GM10248 (cell line): ENCODE measurements at regions not wholly inside any gene's neighbourhood (a gene's known extent, or its start where the extent isn't known, plus 50 kb on each side); places are given as distances from the start of the nearest gene placed in this dataset.

ENCODE experiments used
- CTCF ChIA-PET: fragments of 300-600 bp; sonication (Branson Sonifier 250); formaldehyde crosslinking; extraction: SDS; loops from one replicate; lab custom pipeline; 2021; ENCODE audit warnings: antibody characterized with exemption; lab: Yijun Ruan, JAX
- POLR2A ChIA-PET: fragments of 350-650 bp; sonication (Branson Sonifier 250); formaldehyde crosslinking; extraction: SDS; loops from one replicate; lab custom pipeline; 2020; ENCODE audit warnings: antibody characterized with exemption; lab: Yijun Ruan, JAX
- DNase-seq: peaks from one replicate; pipeline ENCODE4 v3.0.0; 2012; ENCODE audit errors: extremely low spot score
- TF ChIP-seq, protein P1 (sequence below): IDR thresholded peaks from 2 replicates; pipeline ENCODE4 v1.5.1; 2012; ENCODE audit warnings: mild to moderate bottlenecking, low read depth; ENCODE audit errors: extremely low read depth, missing control alignments, control extremely low read depth

DNA sequence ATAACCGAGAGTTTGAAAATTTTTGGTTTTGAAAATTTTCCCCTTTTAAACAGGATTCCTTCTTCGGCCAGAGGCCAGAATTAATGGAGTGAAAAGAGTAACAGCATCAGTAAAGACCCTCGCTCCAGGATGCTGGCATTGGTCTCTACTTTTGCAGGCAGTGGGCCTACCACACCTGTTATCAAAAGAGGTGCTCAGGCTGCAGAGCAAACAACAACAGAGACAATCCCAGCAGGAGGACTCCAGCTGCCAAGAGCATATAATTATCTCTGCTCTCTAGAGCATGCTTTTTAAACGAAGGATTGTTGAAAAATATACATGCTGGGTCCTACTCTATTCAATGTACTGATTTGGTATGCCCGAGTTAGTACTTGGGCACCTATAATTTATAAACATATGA lies 1048.5 kb downstream of the PLA2G4A start:
- ChIA-PET POLR2A (no interaction called here), CTCF (no interaction called here)
- DNase-seq = no peak
- TF ChIP-seq, protein P1, sequence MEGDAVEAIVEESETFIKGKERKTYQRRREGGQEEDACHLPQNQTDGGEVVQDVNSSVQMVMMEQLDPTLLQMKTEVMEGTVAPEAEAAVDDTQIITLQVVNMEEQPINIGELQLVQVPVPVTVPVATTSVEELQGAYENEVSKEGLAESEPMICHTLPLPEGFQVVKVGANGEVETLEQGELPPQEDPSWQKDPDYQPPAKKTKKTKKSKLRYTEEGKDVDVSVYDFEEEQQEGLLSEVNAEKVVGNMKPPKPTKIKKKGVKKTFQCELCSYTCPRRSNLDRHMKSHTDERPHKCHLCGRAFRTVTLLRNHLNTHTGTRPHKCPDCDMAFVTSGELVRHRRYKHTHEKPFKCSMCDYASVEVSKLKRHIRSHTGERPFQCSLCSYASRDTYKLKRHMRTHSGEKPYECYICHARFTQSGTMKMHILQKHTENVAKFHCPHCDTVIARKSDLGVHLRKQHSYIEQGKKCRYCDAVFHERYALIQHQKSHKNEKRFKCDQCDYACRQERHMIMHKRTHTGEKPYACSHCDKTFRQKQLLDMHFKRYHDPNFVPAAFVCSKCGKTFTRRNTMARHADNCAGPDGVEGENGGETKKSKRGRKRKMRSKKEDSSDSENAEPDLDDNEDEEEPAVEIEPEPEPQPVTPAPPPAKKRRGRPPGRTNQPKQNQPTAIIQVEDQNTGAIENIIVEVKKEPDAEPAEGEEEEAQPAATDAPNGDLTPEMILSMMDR = no peak

DNA sequence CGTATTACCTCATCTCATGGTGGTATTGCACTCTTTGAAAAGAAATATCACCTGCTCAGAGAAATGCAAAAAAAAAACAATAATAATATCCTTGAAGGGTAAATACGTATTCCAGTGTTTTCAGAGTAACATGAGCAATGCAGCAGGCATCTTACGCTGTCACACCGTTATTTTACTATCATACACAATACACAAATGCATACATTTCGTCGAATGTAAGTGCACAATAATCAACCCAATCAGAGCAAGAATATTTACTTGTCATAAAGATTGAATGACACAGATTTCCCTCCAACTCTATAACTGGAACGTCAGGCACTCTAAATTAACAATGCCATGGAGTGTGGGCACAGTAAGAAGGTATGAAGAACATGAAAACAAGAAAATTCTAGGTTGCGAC lies 1050.1 kb downstream of the PLA2G4A start:
- ChIA-PET POLR2A (no interaction called here), CTCF (no interaction called here)
- TF ChIP-seq, protein P1 = no peak
- no peak for DNase-seq

DNA sequence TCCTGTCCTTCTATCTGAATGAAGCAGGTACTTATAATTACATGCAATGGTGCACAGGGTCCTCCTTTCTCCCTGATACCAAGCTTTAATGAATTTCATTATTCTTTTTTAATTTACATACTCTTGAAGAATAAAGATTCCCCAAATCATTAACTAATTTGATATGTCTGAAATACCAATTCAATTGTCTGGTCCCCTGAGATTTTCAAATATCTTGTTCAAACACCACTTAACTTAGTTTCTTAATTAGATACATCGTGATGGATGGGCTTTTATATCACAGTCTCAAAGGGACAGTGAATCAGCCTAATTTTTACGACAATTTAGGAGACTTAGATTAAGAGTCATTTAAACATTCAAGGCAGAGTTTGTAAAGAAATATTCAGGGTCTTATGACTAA lies 1054.6 kb downstream of the PLA2G4A start:
- no peak for DNase-seq
- TF ChIP-seq, protein P1 = no peak
- POLR2A ChIA-PET = no interaction called here
- CTCF ChIA-PET = no interaction called here

DNA sequence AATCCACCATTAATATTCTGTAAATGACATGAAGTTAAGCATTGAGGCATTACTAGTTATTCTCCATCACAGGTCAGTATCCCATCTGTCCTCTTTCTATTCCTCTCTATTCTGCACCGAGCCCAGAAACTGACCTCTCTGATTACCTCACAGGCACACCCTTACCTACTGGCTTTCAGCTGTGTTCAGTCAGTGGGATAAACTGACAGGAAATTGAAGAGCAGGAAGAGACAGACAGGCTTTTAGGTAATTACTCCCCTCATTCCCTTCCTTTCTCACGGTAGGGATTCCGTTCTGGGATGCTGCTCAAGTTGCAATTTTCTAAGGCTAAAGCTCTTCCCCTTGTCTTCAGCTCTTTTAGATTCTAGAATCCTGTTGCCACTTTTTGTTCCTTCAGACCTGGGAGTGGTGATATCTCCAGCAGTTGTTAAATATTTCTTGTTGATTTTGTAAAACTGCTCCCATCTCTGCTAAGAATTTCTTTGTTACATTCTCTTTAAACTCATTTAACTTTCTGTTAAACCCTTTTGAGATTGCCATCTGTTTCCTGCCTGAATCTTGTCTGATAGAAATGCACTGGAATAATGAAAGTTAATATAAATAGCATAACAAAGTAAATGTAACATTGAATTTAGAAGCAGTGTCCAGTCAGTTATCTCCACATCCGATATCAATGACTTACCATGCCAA lies 1063.4 kb downstream of the PLA2G4A start:
- ChIA-PET POLR2A (no interaction called here), CTCF (interaction anchor here (1.5 kb wide), 1 partner anchor 12 kb away, joined by 4 read pairs; no protein-coding TSS in a partner anchor)
- no peak for DNase-seq
- TF ChIP-seq, protein P1 = no peak

DNA sequence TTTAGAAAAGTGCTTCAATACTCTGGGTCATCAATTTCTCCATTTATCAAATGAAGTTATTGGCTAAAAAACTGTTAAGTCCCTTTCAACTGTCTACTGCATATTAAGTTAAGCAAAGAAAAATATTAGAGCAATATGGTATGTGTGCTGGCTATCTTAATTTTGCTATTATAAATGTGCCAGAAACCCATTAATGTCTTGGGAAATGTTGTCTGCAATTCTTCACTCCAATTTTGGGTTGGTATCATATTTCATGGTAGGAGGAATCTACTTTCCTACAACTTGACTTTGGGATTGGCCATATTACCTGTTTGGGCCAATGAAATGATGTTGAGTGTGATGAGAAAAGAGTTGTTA lies 1063.9 kb downstream of the PLA2G4A start:
- TF ChIP-seq, protein P1 = no peak
- ChIA-PET CTCF (no interaction called here), POLR2A (no interaction called here)
- DNase-seq = no peak

DNA sequence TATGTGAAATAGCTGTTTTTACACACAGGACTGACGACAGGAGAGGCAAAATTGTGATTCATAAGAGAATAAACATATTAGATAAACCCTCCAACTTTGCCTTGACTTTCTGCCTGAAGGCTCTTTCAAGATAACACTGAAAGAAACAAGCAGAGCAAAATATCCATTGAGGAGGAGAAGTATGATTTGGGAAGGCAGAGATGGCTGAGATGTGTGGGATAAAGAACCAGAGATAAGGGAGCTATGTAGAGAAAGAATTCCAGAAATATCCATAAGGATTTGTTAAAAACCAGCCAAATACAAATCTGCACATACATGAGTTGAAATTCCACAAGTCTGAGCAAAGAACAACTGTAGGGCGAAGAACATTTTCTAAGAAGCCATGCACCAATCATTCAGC lies 1064.7 kb downstream of the PLA2G4A start:
- POLR2A ChIA-PET = no interaction called here
- TF ChIP-seq, protein P1 = no peak
- CTCF ChIA-PET = no interaction called here
- DNase-seq = no peak
